WTC11 (cell line): ENCODE measurements at regions not wholly inside any gene's neighbourhood (a gene's known extent, or its start where the extent isn't known, plus 50 kb on each side); places are given as distances from the start of the nearest gene placed in this dataset.
A peak's percentile ranks its signal among the peaks of the same experiment; 100 is the strongest.

Experiments
- ATAC-seq: fragments of 200-7000 bp; cut with Tn5 transposase; 2 replicates; pipeline ENCODE4 v1.10.0; 2021; ENCODE audit warnings: mild to moderate bottlenecking, moderate library complexity
- CTCF ChIA-PET: fragments of 300-600 bp; sonication (Branson Sonifier 250); formaldehyde crosslinking; loops from one replicate; lab custom pipeline; 2021; ENCODE audit warnings: antibody characterized with exemption; lab: Charles Lee
- POLR2A ChIA-PET: fragments of 350-600 bp; sonication (Branson Sonifier 250); formaldehyde crosslinking; loops from one replicate; lab custom pipeline; 2021; ENCODE audit warnings: antibody characterized with exemption; lab: Charles Lee
- DNase-seq: peaks from one replicate; pipeline ENCODE4 v3.0.0; 2021; ENCODE audit warnings: low spot score
- H3K27ac Mint-ChIP-seq: 2 replicates; pipeline ENCODE4 v1.8.0; 2021; ENCODE audit warnings: mixed read lengths
- H3K27me3 Mint-ChIP-seq: 2 replicates; pipeline ENCODE4 v1.8.0; 2021; ENCODE audit warnings: low read depth, mild to moderate bottlenecking, moderate library complexity, mixed read lengths
- H3K36me3 Mint-ChIP-seq: 2 replicates; pipeline ENCODE4 v1.8.0; 2021; ENCODE audit warnings: mixed read lengths
- H3K4me1 Mint-ChIP-seq: 2 replicates; pipeline ENCODE4 v1.8.0; 2022; ENCODE audit warnings: mixed read lengths
- H3K4me3 Mint-ChIP-seq: 2 replicates; pipeline ENCODE4 v1.8.0; 2021; ENCODE audit warnings: mild to moderate bottlenecking, moderate library complexity, mixed read lengths
- H3K9me3 Mint-ChIP-seq: 2 replicates; pipeline ENCODE4 v1.8.0; 2021; ENCODE audit warnings: mixed read lengths
- MXD4 ChIP-seq: fragments of 250-450 bp; sonication (Bioruptor Pico); IDR thresholded peaks from 2 replicates; pipeline ENCODE4 v1.8.0; 2021; ENCODE audit warnings: mild to moderate bottlenecking, moderate library complexity, borderline replicate concordance
- NR2C2 ChIP-seq: sonication (generic); formaldehyde crosslinking; IDR thresholded peaks from 2 replicates; pipeline ENCODE4 v1.8.0; 2022; ENCODE audit warnings: mild to moderate bottlenecking, missing genetic modification reagents
- RORB ChIP-seq: fragments of 250-450 bp; sonication (Bioruptor Pico); IDR thresholded peaks from 2 replicates; pipeline ENCODE4 v1.9.0; 2021; ENCODE audit warnings: mild to moderate bottlenecking
- TEAD1 ChIP-seq: sonication (generic); formaldehyde crosslinking; IDR thresholded peaks from 2 replicates; pipeline ENCODE4 v1.8.0; 2022; ENCODE audit warnings: mild to moderate bottlenecking, missing genetic modification reagents
- ZBTB21 ChIP-seq: sonication (generic); formaldehyde crosslinking; IDR thresholded peaks from 2 replicates; pipeline ENCODE4 v1.8.1; 2023; ENCODE audit warnings: mild to moderate bottlenecking, missing genetic modification reagents, borderline replicate concordance
- ZNF138 ChIP-seq: sonication (generic); formaldehyde crosslinking; conservative IDR thresholded peaks from 2 replicates; pipeline ENCODE4 v1.8.1; 2022; ENCODE audit warnings: mild to moderate bottlenecking, moderate library complexity, missing genetic modification reagents
- ZNF317 ChIP-seq: sonication (generic); formaldehyde crosslinking; IDR thresholded peaks from 2 replicates; pipeline ENCODE4 v1.8.1; 2023; ENCODE audit warnings: low read depth, mild to moderate bottlenecking, moderate library complexity, missing genetic modification reagents, borderline replicate concordance
- ZNF416 ChIP-seq: fragments of 250-450 bp; sonication (Bioruptor Pico); IDR thresholded peaks from 2 replicates; pipeline ENCODE4 v1.9.0; 2021; ENCODE audit warnings: mild to moderate bottlenecking, inconsistent platforms
- ZNF423 ChIP-seq: fragments of 250-450 bp; sonication (Bioruptor Pico); IDR thresholded peaks from 2 replicates; pipeline ENCODE4 v2.1.2; 2022; ENCODE audit warnings: mild to moderate bottlenecking, moderate library complexity
- ZNF671 ChIP-seq: fragments of 250-450 bp; sonication (Bioruptor Pico); IDR thresholded peaks from 2 replicates; pipeline ENCODE4 v1.8.0; 2021; ENCODE audit warnings: mild to moderate bottlenecking
- TF ChIP-seq, protein P1 (sequence below): sonication (generic); formaldehyde crosslinking; conservative IDR thresholded peaks from 2 replicates; pipeline ENCODE4 v1.8.1; 2022; ENCODE audit warnings: mild to moderate bottlenecking, missing genetic modification reagents
- TF ChIP-seq, protein P2 (sequence below): fragments of 250-450 bp; sonication (Bioruptor Pico); conservative IDR thresholded peaks from 2 replicates; pipeline ENCODE4 v1.9.0; 2021; ENCODE audit warnings: mild to moderate bottlenecking
- TF ChIP-seq, protein P3 (sequence below): sonication (generic); formaldehyde crosslinking; IDR thresholded peaks from 2 replicates; pipeline ENCODE4 v1.8.1; 2023; ENCODE audit warnings: mild to moderate bottlenecking, missing genetic modification reagents
- TF ChIP-seq, protein P4 (sequence below): sonication (generic); formaldehyde crosslinking; IDR thresholded peaks from 2 replicates; pipeline ENCODE4 v1.8.0; 2022; ENCODE audit warnings: mild to moderate bottlenecking, missing genetic modification reagents
- TF ChIP-seq, protein P5 (sequence below): sonication (generic); formaldehyde crosslinking; IDR thresholded peaks from 2 replicates; pipeline ENCODE4 v1.8.1; 2023; ENCODE audit warnings: mild to moderate bottlenecking, missing genetic modification reagents, moderate library complexity
- TF ChIP-seq, protein P6 (sequence below): sonication (generic); formaldehyde crosslinking; IDR thresholded peaks from 2 replicates; pipeline ENCODE4 v1.8.1; 2023; ENCODE audit warnings: mild to moderate bottlenecking, missing genetic modification reagents, moderate library complexity
- TF ChIP-seq, protein P7 (sequence below): sonication (generic); formaldehyde crosslinking; IDR thresholded peaks from 2 replicates; pipeline ENCODE4 v1.8.1; 2022; ENCODE audit warnings: mild to moderate bottlenecking, missing genetic modification reagents, moderate library complexity, borderline replicate concordance

DNA sequence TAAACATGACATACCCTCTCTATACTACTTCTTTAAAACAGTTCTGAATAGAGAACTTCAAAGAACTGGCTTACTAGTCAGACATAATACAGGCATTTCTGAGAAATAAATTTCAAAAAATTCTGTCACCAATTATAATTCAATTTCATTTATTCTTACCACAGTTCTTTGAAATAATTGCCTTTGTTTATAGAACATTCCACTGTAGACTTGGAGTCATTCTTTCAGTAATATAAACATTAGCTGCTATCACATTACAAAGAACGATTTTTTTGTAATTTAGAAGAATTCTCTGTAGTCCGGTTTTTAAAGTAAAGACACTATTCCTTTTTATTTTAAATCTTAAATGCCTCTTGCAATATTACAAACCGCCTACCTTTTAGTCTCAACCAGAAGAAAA is 146.4 kb upstream of the COL11A1 start:
- Mint-ChIP-seq H3K9me3 (peaks cover 3% of the 10 kb centered on the region), H3K4me1 (peaks cover 16% of the 10 kb centered on the region)
- TF ChIP-seq ZNF317 (CRISPR knock-in tag): no peak
- TF ChIP-seq ZNF671: no peak
- no peak for TF ChIP-seq ZNF416 (CRISPR knock-in tag)
- TF ChIP-seq, protein P1, sequence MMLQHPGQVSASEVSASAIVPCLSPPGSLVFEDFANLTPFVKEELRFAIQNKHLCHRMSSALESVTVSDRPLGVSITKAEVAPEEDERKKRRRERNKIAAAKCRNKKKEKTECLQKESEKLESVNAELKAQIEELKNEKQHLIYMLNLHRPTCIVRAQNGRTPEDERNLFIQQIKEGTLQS: no peak
- no peak for TF ChIP-seq NR2C2 (CRISPR knock-in tag)
- no peak for TF ChIP-seq ZNF138 (CRISPR knock-in tag)
- no peak for TF ChIP-seq ZNF423 (CRISPR knock-in tag)
- TF ChIP-seq, protein P2, sequence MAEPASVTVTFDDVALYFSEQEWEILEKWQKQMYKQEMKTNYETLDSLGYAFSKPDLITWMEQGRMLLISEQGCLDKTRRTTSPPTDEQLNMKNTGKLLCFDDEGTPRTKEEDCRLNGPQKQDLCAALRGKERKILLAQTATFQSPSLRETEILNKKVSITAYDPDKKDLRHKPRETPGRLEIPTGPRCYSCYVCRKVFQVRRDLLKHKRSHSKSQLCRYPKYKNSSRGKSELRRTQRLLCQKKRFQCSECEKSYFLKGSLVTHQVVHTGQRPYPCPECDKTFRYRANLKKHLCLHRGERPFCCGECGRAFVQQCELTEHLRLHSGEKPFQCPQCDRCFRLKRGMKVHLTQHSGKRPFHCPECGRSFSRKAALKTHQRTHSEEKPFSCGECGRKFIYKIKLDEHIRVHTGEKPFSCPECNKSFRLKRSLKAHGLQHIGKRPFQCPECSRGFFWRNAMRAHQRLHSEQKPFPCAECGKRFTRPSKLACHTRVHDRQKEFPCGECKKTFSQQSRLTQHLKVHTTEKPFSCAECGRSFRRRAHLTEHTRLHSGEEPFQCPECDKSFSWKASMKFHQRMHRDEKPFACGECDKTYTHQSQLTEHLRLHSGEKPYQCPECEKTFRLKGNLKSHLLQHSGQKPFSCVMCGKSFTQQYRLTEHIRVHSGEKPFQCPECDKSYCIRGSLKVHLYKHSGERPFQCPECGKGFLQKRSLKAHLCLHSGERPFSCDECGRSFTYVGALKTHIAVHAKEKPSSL (CRISPR knock-in tag): no peak
- TF ChIP-seq, protein P3, sequence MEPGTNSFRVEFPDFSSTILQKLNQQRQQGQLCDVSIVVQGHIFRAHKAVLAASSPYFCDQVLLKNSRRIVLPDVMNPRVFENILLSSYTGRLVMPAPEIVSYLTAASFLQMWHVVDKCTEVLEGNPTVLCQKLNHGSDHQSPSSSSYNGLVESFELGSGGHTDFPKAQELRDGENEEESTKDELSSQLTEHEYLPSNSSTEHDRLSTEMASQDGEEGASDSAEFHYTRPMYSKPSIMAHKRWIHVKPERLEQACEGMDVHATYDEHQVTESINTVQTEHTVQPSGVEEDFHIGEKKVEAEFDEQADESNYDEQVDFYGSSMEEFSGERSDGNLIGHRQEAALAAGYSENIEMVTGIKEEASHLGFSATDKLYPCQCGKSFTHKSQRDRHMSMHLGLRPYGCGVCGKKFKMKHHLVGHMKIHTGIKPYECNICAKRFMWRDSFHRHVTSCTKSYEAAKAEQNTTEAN (CRISPR knock-in tag): no peak
- no peak for TF ChIP-seq ZBTB21
- TF ChIP-seq, protein P4, sequence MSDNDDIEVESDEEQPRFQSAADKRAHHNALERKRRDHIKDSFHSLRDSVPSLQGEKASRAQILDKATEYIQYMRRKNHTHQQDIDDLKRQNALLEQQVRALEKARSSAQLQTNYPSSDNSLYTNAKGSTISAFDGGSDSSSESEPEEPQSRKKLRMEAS (CRISPR knock-in tag): no peak
- TF ChIP-seq, all 79 proteins: peak for 0
- H3K4me3 Mint-ChIP-seq: no peak overlapping the region
- H3K27ac Mint-ChIP-seq: no peak overlapping the region
- CTCF ChIA-PET: no interaction called here
- no peak for DNase-seq
- POLR2A ChIA-PET: no interaction called here
- H3K36me3 Mint-ChIP-seq: peaks cover 3% of the 10 kb centered on the region; the same call in 1 of the 2 replicates
- no peaks in the 10 kb centered on the region for H3K27me3 Mint-ChIP-seq
- ATAC-seq: no peak

DNA sequence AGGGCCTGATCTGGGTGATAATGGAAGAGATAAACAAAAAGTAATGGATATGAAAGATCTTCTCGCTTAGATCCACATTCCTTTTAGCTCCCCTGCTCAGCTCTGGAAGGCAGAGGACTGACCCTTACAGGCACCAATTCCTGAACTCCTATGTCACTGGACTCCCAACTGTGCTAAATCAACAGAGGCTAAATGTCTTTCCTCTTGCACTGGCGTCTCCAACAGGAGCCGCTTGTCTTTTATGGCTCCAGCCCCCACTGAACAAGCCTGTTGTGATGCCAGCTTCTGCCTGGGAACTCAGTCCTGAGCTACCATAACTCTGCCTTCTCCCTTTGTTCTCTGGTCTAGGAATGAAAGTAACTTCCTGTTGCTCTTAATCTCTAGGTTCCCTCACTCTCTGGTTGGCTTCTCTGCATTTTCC is 142.1 kb upstream of the COL11A1 start:
- peaks cover 3% of the 10 kb centered on the region for H3K9me3 Mint-ChIP-seq
- CTCF ChIA-PET: interaction anchor here (1.5 kb wide), 2 partner anchors 144 to 211 kb away, joined by 5 to 7 read pairs; no protein-coding TSS in a partner anchor

DNA sequence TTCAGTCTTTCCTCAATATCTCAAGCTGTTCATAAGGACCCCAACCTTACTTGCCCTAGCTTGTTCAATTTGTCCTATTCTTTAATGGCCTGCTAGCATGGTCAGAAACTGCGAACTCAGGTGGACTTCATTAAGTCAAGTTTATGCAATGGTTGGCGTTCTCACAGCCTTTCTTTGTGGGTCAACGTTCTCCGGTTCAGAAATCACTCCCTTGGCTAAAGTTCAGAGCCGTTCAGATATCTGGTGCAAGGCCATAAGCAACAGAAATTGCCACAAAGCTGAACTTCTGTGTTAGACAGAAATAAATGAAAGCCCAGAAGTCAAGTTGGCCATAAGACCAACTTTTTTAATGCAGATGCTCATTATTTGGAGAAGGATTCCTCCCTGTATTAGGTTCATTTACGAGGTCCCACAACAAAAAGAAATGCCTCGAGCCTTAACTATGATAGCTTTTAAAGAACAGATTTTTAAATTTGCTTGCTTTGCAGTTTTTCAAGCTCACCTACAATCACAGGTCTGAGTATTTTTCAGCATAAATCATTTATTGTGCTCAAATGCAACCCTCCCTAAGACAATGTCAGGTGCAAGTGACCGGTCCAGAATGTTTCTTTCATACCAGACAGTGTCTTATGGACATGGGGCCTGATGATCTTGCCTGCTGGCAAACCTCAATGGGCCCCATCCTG is 140.2 kb upstream of the COL11A1 start:
- H3K9me3 Mint-ChIP-seq: peaks cover 3% of the 10 kb centered on the region
- H3K27ac Mint-ChIP-seq: no peak overlapping the region
- ChIA-PET CTCF (interaction anchor here (1.7 kb wide), 1 partner anchor 213 kb away, joined by 4 read pairs; no protein-coding TSS in a partner anchor), POLR2A (interaction anchor here (0.6 kb wide), 1 partner anchor 48 kb away, joined by 3 read pairs; no protein-coding TSS in a partner anchor)
- peaks cover 3% of the 10 kb centered on the region; the same call in 1 of the 2 replicates for H3K36me3 Mint-ChIP-seq
- TF ChIP-seq RORB (no peak), ZNF671 (no peak), MXD4 (CRISPR knock-in tag) (no peak)
- TF ChIP-seq, protein P5, sequence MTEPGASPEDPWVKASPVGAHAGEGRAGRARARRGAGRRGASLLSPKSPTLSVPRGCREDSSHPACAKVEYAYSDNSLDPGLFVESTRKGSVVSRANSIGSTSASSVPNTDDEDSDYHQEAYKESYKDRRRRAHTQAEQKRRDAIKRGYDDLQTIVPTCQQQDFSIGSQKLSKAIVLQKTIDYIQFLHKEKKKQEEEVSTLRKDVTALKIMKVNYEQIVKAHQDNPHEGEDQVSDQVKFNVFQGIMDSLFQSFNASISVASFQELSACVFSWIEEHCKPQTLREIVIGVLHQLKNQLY: no peak
- TF ChIP-seq, protein P6, sequence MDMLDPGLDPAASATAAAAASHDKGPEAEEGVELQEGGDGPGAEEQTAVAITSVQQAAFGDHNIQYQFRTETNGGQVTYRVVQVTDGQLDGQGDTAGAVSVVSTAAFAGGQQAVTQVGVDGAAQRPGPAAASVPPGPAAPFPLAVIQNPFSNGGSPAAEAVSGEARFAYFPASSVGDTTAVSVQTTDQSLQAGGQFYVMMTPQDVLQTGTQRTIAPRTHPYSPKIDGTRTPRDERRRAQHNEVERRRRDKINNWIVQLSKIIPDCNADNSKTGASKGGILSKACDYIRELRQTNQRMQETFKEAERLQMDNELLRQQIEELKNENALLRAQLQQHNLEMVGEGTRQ (CRISPR knock-in tag): no peak
- TF ChIP-seq, all 79 proteins: peak for 0
- ATAC-seq: no peak
- peaks cover 31% of the 10 kb centered on the region for H3K4me1 Mint-ChIP-seq
- H3K4me3 Mint-ChIP-seq: no peak overlapping the region
- DNase-seq: no peak
- H3K27me3 Mint-ChIP-seq: no peaks in the 10 kb centered on the region

More for the DNA sequence above, 142.1 kb upstream of the COL11A1 start:
- Mint-ChIP-seq H3K36me3 (peaks cover 3% of the 10 kb centered on the region; the same call in 1 of the 2 replicates), H3K27ac (peak overlapping the region; percentile 97), H3K27me3 (no peaks in the 10 kb centered on the region), H3K4me1 (peaks cover 31% of the 10 kb centered on the region), H3K4me3 (no peak overlapping the region)
- DNase-seq: peak; percentile 16
- peak; percentile 41; the same call in 1 of the 2 replicates for TF ChIP-seq TEAD1
- TF ChIP-seq, protein P7, sequence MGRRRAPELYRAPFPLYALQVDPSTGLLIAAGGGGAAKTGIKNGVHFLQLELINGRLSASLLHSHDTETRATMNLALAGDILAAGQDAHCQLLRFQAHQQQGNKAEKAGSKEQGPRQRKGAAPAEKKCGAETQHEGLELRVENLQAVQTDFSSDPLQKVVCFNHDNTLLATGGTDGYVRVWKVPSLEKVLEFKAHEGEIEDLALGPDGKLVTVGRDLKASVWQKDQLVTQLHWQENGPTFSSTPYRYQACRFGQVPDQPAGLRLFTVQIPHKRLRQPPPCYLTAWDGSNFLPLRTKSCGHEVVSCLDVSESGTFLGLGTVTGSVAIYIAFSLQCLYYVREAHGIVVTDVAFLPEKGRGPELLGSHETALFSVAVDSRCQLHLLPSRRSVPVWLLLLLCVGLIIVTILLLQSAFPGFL: no peak
- TF ChIP-seq, all 79 proteins: peak for 1
- POLR2A ChIA-PET: no interaction called here
- peak; percentile 99 for ATAC-seq
